ENCODE measurements at regions not wholly inside any gene's neighbourhood (a gene's known extent, or its start where the extent isn't known, plus 50 kb on each side); places are given as distances from the start of the nearest gene placed in this dataset.

DNA sequence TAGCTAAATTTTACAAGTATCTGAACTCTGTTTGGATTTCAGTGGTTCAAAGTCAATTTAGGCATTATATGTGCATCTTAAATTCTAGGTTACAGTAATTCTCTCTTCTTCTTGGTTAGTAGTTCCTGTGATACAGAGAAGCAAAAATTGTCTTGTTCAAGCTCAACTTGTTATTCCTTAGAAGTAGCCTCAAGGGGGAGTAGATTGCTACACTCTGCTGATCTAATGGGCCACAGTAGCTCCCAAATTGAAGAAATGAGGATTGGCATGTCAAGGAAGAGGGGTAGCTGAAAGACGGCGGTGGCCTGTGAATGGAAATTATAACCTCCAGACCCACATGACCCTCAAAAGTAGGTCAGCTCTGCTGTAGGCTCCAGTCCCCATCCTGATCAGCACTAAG, 334.7 kb downstream of the HRH4 start:
- H3K27ac ChIP-seq (ENCODE audit: low read depth, low read length), result no peak overlapping the region
- H3K36me3 ChIP-seq (ENCODE audit: low read length), result no peaks in the 10 kb centered on the region
- no peak for TF ChIP-seq EZH2phosphoT487 (conservative IDR thresholded peaks at IDR 0.05; ENCODE audit: low read length)
- TF ChIP-seq, protein P1, sequence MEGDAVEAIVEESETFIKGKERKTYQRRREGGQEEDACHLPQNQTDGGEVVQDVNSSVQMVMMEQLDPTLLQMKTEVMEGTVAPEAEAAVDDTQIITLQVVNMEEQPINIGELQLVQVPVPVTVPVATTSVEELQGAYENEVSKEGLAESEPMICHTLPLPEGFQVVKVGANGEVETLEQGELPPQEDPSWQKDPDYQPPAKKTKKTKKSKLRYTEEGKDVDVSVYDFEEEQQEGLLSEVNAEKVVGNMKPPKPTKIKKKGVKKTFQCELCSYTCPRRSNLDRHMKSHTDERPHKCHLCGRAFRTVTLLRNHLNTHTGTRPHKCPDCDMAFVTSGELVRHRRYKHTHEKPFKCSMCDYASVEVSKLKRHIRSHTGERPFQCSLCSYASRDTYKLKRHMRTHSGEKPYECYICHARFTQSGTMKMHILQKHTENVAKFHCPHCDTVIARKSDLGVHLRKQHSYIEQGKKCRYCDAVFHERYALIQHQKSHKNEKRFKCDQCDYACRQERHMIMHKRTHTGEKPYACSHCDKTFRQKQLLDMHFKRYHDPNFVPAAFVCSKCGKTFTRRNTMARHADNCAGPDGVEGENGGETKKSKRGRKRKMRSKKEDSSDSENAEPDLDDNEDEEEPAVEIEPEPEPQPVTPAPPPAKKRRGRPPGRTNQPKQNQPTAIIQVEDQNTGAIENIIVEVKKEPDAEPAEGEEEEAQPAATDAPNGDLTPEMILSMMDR (IDR thresholded peaks at IDR 0.05; ENCODE audit: insufficient read depth, low read length, poor library complexity, severe bottlenecking), result no peak
- H3K4me2 ChIP-seq (ENCODE audit: low read depth, low read length, poor library complexity, severe bottlenecking), result no peak overlapping the region
- no peak overlapping the region for H3K4me3 ChIP-seq (ENCODE audit: insufficient read depth, low read length, poor library complexity, severe bottlenecking)
- no peaks in the 10 kb centered on the region for H3K79me2 ChIP-seq (ENCODE audit: insufficient read depth, low read length)
- no peak overlapping the region for H3K9ac ChIP-seq (ENCODE audit: low read length)
- H3K27me3 ChIP-seq (ENCODE audit: low read length), result no peaks in the 10 kb centered on the region
- no peak overlapping the region for H2AFZ ChIP-seq (ENCODE audit: low read depth, low read length, severe bottlenecking)
- H3F3A ChIP-seq (ENCODE audit: insufficient read depth), result no peaks in the 10 kb centered on the region
- H3K9me3 ChIP-seq (ENCODE audit: insufficient read depth, low read length), result no peaks in the 10 kb centered on the region
- H4K20me1 ChIP-seq (ENCODE audit: low read depth, low read length), result no peaks in the 10 kb centered on the region
- H3K9me2 ChIP-seq (replicated peaks; ENCODE audit: insufficient read depth, low read length), result no peaks in the 10 kb centered on the region

DNA sequence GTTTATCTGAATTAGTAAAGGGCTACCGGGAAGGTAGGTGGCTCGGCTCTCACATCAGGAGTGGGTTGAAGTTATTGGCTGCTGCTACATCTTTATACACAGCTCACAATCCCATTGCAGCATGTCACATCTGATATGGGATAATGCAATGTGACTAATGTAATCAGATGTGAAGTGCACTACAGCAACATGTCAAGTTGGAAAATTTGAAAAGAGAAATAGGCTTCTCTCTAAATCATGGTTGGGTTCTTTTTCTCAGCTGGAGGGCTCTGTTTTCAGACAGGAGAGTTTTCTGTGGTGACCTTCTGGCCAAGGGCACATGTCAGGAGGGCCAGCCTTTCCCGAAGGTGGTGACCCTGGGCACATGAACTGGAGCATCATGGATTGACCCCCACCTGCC, 337.5 kb downstream of the HRH4 start:
- Histone ChIP-seq H3K9ac (ENCODE audit: low read length) (no peak overlapping the region), H3K79me2 (ENCODE audit: insufficient read depth, low read length) (no peaks in the 10 kb centered on the region), H3F3A (ENCODE audit: insufficient read depth) (no peaks in the 10 kb centered on the region), H3K27ac (ENCODE audit: low read depth, low read length) (no peak overlapping the region), H3K27me3 (ENCODE audit: low read length) (no peaks in the 10 kb centered on the region), H4K20me1 (ENCODE audit: low read depth, low read length) (no peaks in the 10 kb centered on the region), H3K9me2 (replicated peaks; ENCODE audit: insufficient read depth, low read length) (no peaks in the 10 kb centered on the region), H3K36me3 (ENCODE audit: low read length) (no peaks in the 10 kb centered on the region), H3K4me3 (ENCODE audit: insufficient read depth, low read length, poor library complexity, severe bottlenecking) (no peak overlapping the region), H2AFZ (ENCODE audit: low read depth, low read length, severe bottlenecking) (no peak overlapping the region), H3K9me3 (ENCODE audit: insufficient read depth, low read length) (no peaks in the 10 kb centered on the region), H3K4me2 (ENCODE audit: low read depth, low read length, poor library complexity, severe bottlenecking) (no peak overlapping the region)
- TF ChIP-seq EZH2phosphoT487 (conservative IDR thresholded peaks at IDR 0.05; ENCODE audit: low read length), result no peak
- TF ChIP-seq, protein P1 (IDR thresholded peaks at IDR 0.05; ENCODE audit: insufficient read depth, low read length, poor library complexity, severe bottlenecking), result no peak

DNA sequence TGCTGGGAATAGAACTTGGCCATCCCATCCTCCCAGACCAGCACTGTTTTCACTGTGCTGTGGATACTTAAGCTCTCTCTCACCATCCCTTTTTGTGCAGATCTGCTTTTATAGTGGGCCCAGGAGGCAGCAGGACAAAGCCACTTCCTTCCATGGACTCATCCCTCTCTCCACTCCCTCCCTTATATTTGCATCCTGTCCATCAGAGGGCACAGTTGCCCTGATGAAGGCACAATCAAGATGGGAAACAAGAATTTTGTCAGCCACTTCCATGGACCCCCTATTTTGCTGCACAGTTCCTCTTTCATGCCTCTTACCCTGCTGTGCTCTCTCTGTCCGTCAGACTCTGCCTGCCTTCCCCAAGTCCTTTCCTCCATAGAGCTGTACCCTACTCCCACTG, 338.7 kb downstream of the HRH4 start:
- H3K9me3 ChIP-seq (ENCODE audit: insufficient read depth, low read length), result no peaks in the 10 kb centered on the region
- H3K27ac ChIP-seq (ENCODE audit: low read depth, low read length), result no peak overlapping the region
- no peaks in the 10 kb centered on the region for H4K20me1 ChIP-seq (ENCODE audit: low read depth, low read length)
- no peaks in the 10 kb centered on the region for H3K79me2 ChIP-seq (ENCODE audit: insufficient read depth, low read length)
- H3K27me3 ChIP-seq (ENCODE audit: low read length), result no peaks in the 10 kb centered on the region
- H3K4me2 ChIP-seq (ENCODE audit: low read depth, low read length, poor library complexity, severe bottlenecking), result no peak overlapping the region
- H3F3A ChIP-seq (ENCODE audit: insufficient read depth), result no peaks in the 10 kb centered on the region
- H3K9ac ChIP-seq (ENCODE audit: low read length), result no peak overlapping the region
- no peaks in the 10 kb centered on the region for H3K36me3 ChIP-seq (ENCODE audit: low read length)
- no peaks in the 10 kb centered on the region for H3K9me2 ChIP-seq (replicated peaks; ENCODE audit: insufficient read depth, low read length)
- no peak overlapping the region for H2AFZ ChIP-seq (ENCODE audit: low read depth, low read length, severe bottlenecking)
- H3K4me3 ChIP-seq (ENCODE audit: insufficient read depth, low read length, poor library complexity, severe bottlenecking), result no peak overlapping the region
- TF ChIP-seq, protein P1 (IDR thresholded peaks at IDR 0.05; ENCODE audit: insufficient read depth, low read length, poor library complexity, severe bottlenecking), result no peak
- TF ChIP-seq EZH2phosphoT487 (conservative IDR thresholded peaks at IDR 0.05; ENCODE audit: low read length), result no peak
